DOHH2 (cell line): ENCODE measurements at regions not wholly inside any gene's neighbourhood (a gene's known extent, or its start where the extent isn't known, plus 50 kb on each side); places are given as distances from the start of the nearest gene placed in this dataset.
"Not testable (repeated sequence)": the region's sequence is repeated elsewhere in the genome, so short reads cannot be mapped to it uniquely, and the experiment has no call there.

Experiments used
- H3F3A ChIP-seq: fragments of 200-600 bp; sonication (generic), shearing (Covaris generic); 2 replicates; pipeline ENCODE4 v1.6.0; 2016; ENCODE audit warnings: antibody characterized with exemption, mild to moderate bottlenecking; ENCODE audit not compliant: control insufficient read depth, insufficient read depth
- H3K27ac ChIP-seq: fragments of 200-600 bp; sonication (generic); 2 replicates; pipeline ENCODE4 v1.5.1; 2014; ENCODE audit warnings: low read depth, mild to moderate bottlenecking, low read length, moderate library complexity
- H3K27me3 ChIP-seq: fragments of 200-600 bp; sonication (generic); 2 replicates; pipeline ENCODE4 v1.6.1; 2014; ENCODE audit warnings: mild to moderate bottlenecking, low read length, mixed read lengths; ENCODE audit not compliant: control insufficient read depth
- H3K36me3 ChIP-seq: fragments of 200-600 bp; sonication (generic); 2 replicates; pipeline ENCODE4 v1.6.1; 2014; ENCODE audit warnings: mild to moderate bottlenecking, low read length, moderate library complexity, mixed read lengths; ENCODE audit not compliant: control insufficient read depth
- H3K4me1 ChIP-seq: fragments of 200-600 bp; sonication (generic); 2 replicates; pipeline ENCODE4 v1.6.1; 2014; ENCODE audit warnings: mild to moderate bottlenecking, low read length, mixed read lengths; ENCODE audit not compliant: control insufficient read depth
- H3K4me2 ChIP-seq: fragments of 200-600 bp; sonication (generic); 2 replicates; pipeline ENCODE4 v1.6.0; 2014; ENCODE audit warnings: mild to moderate bottlenecking, low read length, moderate library complexity
- H3K4me3 ChIP-seq: fragments of 200-600 bp; sonication (generic); 2 replicates; pipeline ENCODE4 v1.5.1; 2014; ENCODE audit warnings: mild to moderate bottlenecking, low read length, mixed read lengths
- H3K79me2 ChIP-seq: fragments of 200-600 bp; sonication (generic); 2 replicates; pipeline ENCODE4 v1.6.1; 2014; ENCODE audit warnings: mild to moderate bottlenecking, low read length, mixed read lengths; ENCODE audit not compliant: control insufficient read depth
- H3K9me2 ChIP-seq: fragments of 200-600 bp; sonication (generic); replicated peaks from 2 replicates; pipeline ENCODE4 v1.6.1; 2014; ENCODE audit warnings: mild to moderate bottlenecking, low read length, mixed read lengths; ENCODE audit not compliant: control insufficient read depth
- H3K9me3 ChIP-seq: fragments of 200-600 bp; sonication (generic); 2 replicates; pipeline ENCODE4 v1.6.1; 2014; ENCODE audit warnings: antibody characterized with exemption, low read length, mixed read lengths; ENCODE audit not compliant: control insufficient read depth, insufficient read depth
- H4K20me1 ChIP-seq: fragments of 200-600 bp; sonication (generic); 2 replicates; pipeline ENCODE4 v1.6.0; 2014; ENCODE audit warnings: low read depth, mild to moderate bottlenecking, antibody characterized with exemption, low read length, moderate library complexity; ENCODE audit not compliant: control insufficient read depth, insufficient read depth
- EZH2phosphoT487 ChIP-seq: fragments of 200-600 bp; sonication (generic); IDR thresholded peaks from 2 replicates; pipeline ENCODE4 v1.6.1; 2017; ENCODE audit warnings: borderline replicate concordance, mild to moderate bottlenecking, antibody characterized with exemption, low read length, moderate library complexity, mixed read lengths
- TF ChIP-seq, protein P1 (sequence below): fragments of 200-600 bp; sonication (generic); IDR thresholded peaks from one replicate; pipeline ENCODE4 v1.5.1; 2014; ENCODE audit warnings: antibody characterized with exemption, mild to moderate bottlenecking, low read depth, low read length; ENCODE audit not compliant: poor library complexity, severe bottlenecking

DNA sequence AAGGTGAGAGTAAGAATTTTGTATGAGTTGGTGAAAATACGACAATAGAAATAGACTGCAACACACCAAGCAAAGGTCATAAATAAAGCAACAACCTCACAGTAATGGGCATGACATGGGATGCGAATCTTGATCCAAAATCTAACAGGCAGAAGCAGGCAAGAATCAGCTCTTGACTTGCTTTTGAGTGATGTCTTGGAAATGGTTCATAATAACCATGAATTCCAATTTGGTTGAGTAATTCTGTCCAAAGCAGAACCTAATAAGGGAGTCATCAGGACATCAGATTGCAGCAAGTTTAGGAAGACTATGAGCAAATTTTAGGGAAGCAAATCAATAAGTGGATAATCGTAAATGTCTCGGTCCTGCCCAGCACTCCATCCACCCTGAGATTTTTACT lies 224.0 kb upstream of the ISX start:
- H3K4me2 ChIP-seq = no peak overlapping the region
- no peak overlapping the region for H3K4me3 ChIP-seq
- H3K27ac ChIP-seq = no peak overlapping the region
- H3K9me2 ChIP-seq = no peaks in the 10 kb centered on the region
- H3K4me1 ChIP-seq = 0 out of 2 replicates have a peak, but pooled peaks cover under 1% of the 10 kb centered on the region
- no peaks in the 10 kb centered on the region for H3K9me3 ChIP-seq
- H3K79me2 ChIP-seq = no peaks in the 10 kb centered on the region
- no peak for TF ChIP-seq EZH2phosphoT487
- TF ChIP-seq, protein P1, sequence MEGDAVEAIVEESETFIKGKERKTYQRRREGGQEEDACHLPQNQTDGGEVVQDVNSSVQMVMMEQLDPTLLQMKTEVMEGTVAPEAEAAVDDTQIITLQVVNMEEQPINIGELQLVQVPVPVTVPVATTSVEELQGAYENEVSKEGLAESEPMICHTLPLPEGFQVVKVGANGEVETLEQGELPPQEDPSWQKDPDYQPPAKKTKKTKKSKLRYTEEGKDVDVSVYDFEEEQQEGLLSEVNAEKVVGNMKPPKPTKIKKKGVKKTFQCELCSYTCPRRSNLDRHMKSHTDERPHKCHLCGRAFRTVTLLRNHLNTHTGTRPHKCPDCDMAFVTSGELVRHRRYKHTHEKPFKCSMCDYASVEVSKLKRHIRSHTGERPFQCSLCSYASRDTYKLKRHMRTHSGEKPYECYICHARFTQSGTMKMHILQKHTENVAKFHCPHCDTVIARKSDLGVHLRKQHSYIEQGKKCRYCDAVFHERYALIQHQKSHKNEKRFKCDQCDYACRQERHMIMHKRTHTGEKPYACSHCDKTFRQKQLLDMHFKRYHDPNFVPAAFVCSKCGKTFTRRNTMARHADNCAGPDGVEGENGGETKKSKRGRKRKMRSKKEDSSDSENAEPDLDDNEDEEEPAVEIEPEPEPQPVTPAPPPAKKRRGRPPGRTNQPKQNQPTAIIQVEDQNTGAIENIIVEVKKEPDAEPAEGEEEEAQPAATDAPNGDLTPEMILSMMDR = no peak
- no peaks in the 10 kb centered on the region for H3K27me3 ChIP-seq
- no peaks in the 10 kb centered on the region for H3F3A ChIP-seq
- no peaks in the 10 kb centered on the region for H4K20me1 ChIP-seq
- H3K36me3 ChIP-seq = no peaks in the 10 kb centered on the region

DNA sequence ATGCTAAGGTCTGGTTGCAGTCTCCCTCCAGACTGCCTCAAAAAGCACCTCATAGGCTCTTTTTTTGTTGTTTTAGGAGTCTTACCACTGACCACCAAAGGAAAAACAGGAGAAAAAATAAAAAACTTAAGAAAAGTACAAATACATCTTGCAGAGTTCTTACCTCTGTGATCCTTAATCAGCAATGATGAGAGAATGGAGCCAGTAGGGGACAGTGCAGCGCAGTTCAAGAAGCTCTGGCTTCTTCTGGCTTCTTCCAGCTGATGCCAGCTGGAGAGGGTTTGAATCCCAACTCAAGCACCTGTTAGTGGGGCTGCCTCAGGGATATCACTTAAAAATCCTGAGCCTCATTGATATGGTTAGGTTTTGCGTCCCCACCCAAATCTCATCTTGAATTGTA lies 223.3 kb upstream of the ISX start:
- Histone ChIP-seq H3K36me3 (no peaks in the 10 kb centered on the region), H3K27ac (no peak overlapping the region), H3K27me3 (no peaks in the 10 kb centered on the region), H3K4me3 (no peak overlapping the region), H4K20me1 (no peaks in the 10 kb centered on the region), H3F3A (no peaks in the 10 kb centered on the region), H3K9me3 (no peaks in the 10 kb centered on the region), H3K4me1 (0 out of 2 replicates have a peak, but pooled peaks cover 2% of the 10 kb centered on the region), H3K4me2 (no peak overlapping the region), H3K79me2 (no peaks in the 10 kb centered on the region), H3K9me2 (no peaks in the 10 kb centered on the region)
- TF ChIP-seq EZH2phosphoT487 = no peak
- TF ChIP-seq, protein P1 = no peak

DNA sequence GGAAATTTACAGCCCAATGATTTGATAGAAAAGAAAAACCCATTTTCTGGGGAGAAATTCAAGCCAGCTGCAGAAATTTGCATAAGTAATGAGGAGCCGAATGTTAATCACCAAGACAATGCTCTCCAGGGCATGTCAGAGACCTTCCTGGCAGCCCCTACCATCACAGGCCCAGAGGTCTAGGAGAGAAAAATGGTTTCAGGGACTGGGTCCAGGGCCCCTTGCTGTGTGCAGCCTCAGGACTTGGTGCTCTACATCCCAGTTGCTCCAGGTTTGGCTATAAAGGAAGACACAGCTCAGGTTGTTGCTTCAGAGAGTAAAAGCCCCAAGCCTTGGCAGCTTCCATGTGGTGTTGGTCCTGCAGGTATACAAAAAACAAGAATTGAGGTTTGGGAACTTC lies 222.2 kb upstream of the ISX start:
- H3F3A ChIP-seq, H3K4me1 ChIP-seq, H3K4me3 ChIP-seq, H3K27ac ChIP-seq, H3K36me3 ChIP-seq, H4K20me1 ChIP-seq, H3K79me2 ChIP-seq, H3K9me2 ChIP-seq, H3K9me3 ChIP-seq, H3K27me3 ChIP-seq, H3K4me2 ChIP-seq: not testable (repeated sequence)

DNA sequence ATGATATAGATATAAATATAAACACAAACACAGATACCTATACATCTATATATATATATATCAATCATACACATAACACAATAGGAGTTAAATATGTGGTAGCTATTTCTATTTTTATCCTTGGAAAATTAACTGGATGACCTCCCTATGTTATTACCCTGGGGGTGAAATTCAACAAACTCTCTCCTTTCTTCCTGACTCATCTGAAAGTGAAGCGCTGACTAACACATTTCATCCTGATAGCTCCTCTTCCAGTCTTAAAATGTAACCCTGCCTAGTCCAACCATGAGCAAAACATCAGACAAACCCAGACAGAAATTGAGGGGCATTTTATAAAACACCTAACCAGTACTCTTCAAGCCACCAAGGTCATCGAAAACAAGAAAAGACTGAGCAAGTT lies 220.6 kb upstream of the ISX start:
- no peak overlapping the region for H3K4me3 ChIP-seq
- no peaks in the 10 kb centered on the region for H3K79me2 ChIP-seq
- no peaks in the 10 kb centered on the region for H4K20me1 ChIP-seq
- no peaks in the 10 kb centered on the region for H3F3A ChIP-seq
- TF ChIP-seq, protein P1 = no peak
- no peak for TF ChIP-seq EZH2phosphoT487
- H3K4me1 ChIP-seq = peaks cover 14% of the 10 kb centered on the region
- no peaks in the 10 kb centered on the region for H3K36me3 ChIP-seq
- no peaks in the 10 kb centered on the region for H3K27me3 ChIP-seq
- H3K9me2 ChIP-seq = no peaks in the 10 kb centered on the region
- no peak overlapping the region for H3K27ac ChIP-seq
- no peaks in the 10 kb centered on the region for H3K9me3 ChIP-seq
- H3K4me2 ChIP-seq = no peak overlapping the region
